Central memory CD8-positive, alpha-beta T cell (primary cell): ENCODE measurements at regions not wholly inside any gene's neighbourhood (a gene's known extent, or its start where the extent isn't known, plus 50 kb on each side); places are given as distances from the start of the nearest gene placed in this dataset.

Experiments
- ATAC-seq: fragments of 150-1000 bp; cut with Tn5 transposase; replicated peaks from 2 replicates; pipeline ENCODE4 v1.10.0; 2022; ENCODE audit warnings: mild to moderate bottlenecking, moderate FRiP score, moderate number of reproducible peaks; ENCODE audit not compliant: poor library complexity, severe bottlenecking; ENCODE audit errors: extremely low read depth
- DNase-seq, 2 donors: peaks; one replicate each; pipeline ENCODE4 v3.0.0; 2021; ENCODE audit warnings: low spot score in 2 of 2
- H3K27ac Mint-ChIP-seq: one replicate; pipeline ENCODE4 v1.8.0; 2022; ENCODE audit warnings: low read depth, mild to moderate bottlenecking, moderate library complexity, mixed read lengths
- H3K27me3 Mint-ChIP-seq: one replicate; pipeline ENCODE4 v1.8.0; 2022; ENCODE audit warnings: mixed read lengths
- H3K36me3 Mint-ChIP-seq: one replicate; pipeline ENCODE4 v1.8.0; 2022; ENCODE audit warnings: mild to moderate bottlenecking, moderate library complexity, mixed read lengths; ENCODE audit not compliant: insufficient read depth
- H3K4me1 Mint-ChIP-seq: one replicate; pipeline ENCODE4 v1.8.0; 2022; ENCODE audit warnings: mixed read lengths
- H3K4me3 Mint-ChIP-seq: one replicate; pipeline ENCODE4 v1.8.0; 2022; ENCODE audit warnings: mild to moderate bottlenecking, moderate library complexity, mixed read lengths
- H3K9me3 Mint-ChIP-seq: one replicate; pipeline ENCODE4 v1.8.0; 2022; ENCODE audit warnings: mixed read lengths

DNA sequence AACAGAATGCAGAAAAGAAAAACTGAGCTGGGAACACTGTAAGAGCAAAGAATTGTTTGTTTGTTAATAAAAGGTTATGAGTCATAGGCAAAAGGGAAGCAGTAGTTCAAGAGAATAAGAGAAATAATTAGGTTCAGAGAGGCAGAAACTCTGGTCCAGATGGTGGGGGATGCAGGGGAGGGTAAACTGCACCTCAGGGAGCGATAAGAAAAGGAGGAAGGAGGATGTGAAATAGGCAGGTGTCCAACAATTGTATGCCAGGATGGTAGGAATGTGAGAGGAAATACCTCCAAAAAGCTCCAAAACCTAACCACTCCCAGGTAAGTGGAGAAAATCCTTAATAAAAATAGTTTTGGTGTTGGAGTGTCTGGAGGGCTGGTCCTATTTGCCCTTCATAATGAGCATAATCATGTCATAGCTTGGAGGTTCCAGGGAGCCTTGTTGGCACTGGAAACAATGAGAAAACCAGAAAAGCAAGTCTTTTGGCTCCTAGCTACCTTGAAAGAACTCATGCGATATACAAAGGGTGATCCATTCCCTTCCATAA, 405.4 kb upstream of the TBL1XR1 start:
- no peaks in the 10 kb centered on the region for H3K27me3 Mint-ChIP-seq
- no peak for ATAC-seq
- H3K4me3 Mint-ChIP-seq: no peak overlapping the region
- H3K4me1 Mint-ChIP-seq: peaks cover 61% of the 10 kb centered on the region
- no peaks in the 10 kb centered on the region for H3K9me3 Mint-ChIP-seq
- peaks cover 2% of the 10 kb centered on the region for H3K36me3 Mint-ChIP-seq
- H3K27ac Mint-ChIP-seq: peak overlapping the region; percentile 10
- DNase-seq: no peak

DNA sequence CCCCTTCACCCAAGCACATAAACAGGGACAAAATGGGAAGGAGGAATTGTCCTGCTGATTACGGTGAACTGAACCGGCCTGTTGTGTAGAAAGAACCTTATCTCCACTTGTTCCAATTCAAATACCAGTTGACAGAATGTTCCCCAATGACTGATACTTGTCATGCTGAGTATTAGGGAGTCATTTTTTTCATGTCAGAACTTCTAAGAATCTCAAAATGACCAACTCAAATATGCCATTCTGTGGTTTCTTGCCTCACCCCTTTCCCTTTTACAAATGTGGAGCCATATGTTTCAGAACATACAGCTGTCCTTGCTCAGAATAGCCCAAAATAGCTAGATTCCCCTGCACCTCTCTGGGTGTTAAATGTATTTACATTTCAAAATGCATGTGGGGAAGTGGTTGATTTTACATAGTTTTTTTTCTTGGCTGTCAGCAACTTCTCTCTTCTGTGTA, 405.9 kb upstream of the TBL1XR1 start:
- ATAC-seq (no peak), DNase-seq (no peak)
- Mint-ChIP-seq H3K4me1 (peaks cover 56% of the 10 kb centered on the region), H3K36me3 (peaks cover under 1% of the 10 kb centered on the region), H3K4me3 (no peak overlapping the region), H3K27ac (no peak overlapping the region), H3K9me3 (no peaks in the 10 kb centered on the region), H3K27me3 (no peaks in the 10 kb centered on the region)

DNA sequence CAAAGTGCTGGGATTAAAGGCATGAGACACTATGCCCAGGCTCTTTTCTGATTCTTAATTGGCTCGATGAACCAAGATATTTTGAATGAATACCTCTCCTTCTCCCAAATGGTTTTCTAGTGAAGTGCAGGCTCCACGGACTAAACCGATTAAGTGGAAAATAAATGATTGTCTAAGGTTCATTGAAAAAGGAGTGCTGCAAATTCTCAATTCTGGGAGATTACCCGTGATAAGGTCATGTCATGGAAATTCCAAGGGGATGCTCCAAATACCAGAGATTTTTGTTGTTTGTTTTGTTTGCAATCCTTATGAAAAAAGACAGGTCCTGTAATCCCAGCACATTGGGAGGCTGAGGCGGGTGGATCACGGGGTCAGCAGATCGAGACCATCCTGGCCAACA, 406.9 kb upstream of the TBL1XR1 start:
- Mint-ChIP-seq H3K4me3 (no peak overlapping the region), H3K27ac (no peak overlapping the region), H3K9me3 (no peaks in the 10 kb centered on the region), H3K4me1 (peaks cover 46% of the 10 kb centered on the region), H3K36me3 (no peaks in the 10 kb centered on the region), H3K27me3 (no peaks in the 10 kb centered on the region)
- DNase-seq (no peak), ATAC-seq (no peak)

DNA sequence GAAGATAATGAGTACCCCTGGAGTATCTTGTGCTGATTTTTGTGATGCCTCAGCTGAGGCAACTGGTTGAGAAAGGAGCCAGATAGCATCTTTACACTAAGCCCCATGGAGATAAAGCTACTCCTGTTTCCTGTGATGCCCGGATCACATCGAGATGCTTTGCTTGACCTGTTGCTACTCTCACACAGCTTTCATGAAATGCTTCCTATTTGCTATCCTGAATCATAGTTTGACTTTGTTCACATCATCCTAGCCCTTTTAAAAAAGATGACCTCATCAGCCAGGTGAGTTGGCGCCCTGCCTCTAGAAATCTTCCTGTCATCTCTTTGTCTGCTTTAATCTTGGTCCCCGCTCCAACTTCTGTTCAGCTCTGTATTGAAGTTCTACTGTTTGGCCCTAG, 409.6 kb upstream of the TBL1XR1 start:
- no peak overlapping the region for H3K27ac Mint-ChIP-seq
- no peak overlapping the region for H3K4me3 Mint-ChIP-seq
- ATAC-seq (no peak), DNase-seq (no peak)
- no peaks in the 10 kb centered on the region for H3K27me3 Mint-ChIP-seq
- peaks cover 23% of the 10 kb centered on the region for H3K4me1 Mint-ChIP-seq
- H3K9me3 Mint-ChIP-seq: no peaks in the 10 kb centered on the region
- no peaks in the 10 kb centered on the region for H3K36me3 Mint-ChIP-seq

DNA sequence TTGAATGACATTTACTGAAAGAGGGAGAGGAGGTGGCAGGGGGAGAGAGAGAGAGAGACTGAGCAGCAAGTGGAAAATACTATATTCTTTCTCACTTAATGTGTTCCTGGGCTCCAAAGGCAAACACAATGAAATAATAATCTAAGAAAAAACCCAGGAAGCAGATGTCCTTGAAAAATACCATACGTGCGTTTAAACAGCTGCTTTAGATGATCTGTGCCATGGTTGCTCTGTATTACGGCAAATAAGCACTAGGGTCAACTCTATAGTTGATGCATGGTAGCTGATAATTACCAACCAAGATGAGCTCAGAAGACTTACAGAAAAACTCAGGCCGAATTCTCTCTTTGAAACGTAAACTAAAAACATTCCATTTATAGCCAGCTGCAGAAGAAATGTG, 410.3 kb upstream of the TBL1XR1 start:
- Mint-ChIP-seq H3K27ac (no peak overlapping the region), H3K36me3 (no peaks in the 10 kb centered on the region), H3K4me1 (peaks cover 16% of the 10 kb centered on the region), H3K4me3 (no peak overlapping the region), H3K27me3 (no peaks in the 10 kb centered on the region), H3K9me3 (no peaks in the 10 kb centered on the region)
- DNase-seq (no peak), ATAC-seq (no peak)

DNA sequence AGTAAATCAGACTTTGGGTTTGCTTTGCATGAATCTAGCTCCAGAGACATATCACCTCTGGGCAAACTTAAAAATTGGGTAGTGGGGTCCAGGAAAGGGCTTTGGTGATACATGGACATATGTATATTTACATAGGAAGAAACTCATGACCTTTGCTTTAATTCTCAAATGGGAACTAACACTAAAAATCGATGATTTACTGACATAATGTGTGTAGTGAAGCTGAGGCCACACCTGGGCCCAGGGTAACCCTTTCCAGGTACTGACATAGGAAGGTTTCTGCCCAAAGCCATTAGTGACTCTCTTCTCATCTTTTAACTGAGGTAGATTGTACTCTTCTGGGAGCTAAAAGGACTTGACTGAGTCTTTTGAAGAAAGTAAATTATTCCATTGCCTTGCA, 411.2 kb upstream of the TBL1XR1 start:
- H3K27ac Mint-ChIP-seq: no peak overlapping the region
- ATAC-seq (no peak), DNase-seq (no peak)
- no peak overlapping the region for H3K4me3 Mint-ChIP-seq
- H3K36me3 Mint-ChIP-seq: no peaks in the 10 kb centered on the region
- no peaks in the 10 kb centered on the region for H3K27me3 Mint-ChIP-seq
- peaks cover 9% of the 10 kb centered on the region for H3K4me1 Mint-ChIP-seq
- no peaks in the 10 kb centered on the region for H3K9me3 Mint-ChIP-seq

DNA sequence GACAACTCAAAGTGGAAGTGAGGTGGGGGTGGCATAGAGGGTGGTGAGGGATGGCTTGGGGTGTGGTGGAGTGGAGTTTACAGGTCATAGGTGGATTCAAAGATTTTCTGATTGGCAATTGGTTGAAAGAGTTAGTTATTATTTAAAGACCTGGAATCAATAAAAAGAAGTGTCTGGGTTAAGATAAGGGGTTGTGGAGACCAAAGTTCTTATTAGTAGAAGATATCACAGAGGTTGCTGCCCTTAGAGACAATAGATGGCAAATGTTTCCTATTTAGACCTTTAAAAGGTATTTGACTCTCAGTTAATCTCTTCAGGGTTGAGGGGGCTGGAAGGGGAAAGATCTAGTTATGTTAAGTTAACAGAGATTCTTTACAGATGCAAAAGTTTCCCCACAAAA, 412.3 kb upstream of the TBL1XR1 start:
- ATAC-seq (no peak), DNase-seq (no peak)
- Mint-ChIP-seq H3K4me1 (peaks cover 6% of the 10 kb centered on the region), H3K27me3 (no peaks in the 10 kb centered on the region), H3K27ac (no peak overlapping the region), H3K36me3 (no peaks in the 10 kb centered on the region), H3K4me3 (no peak overlapping the region), H3K9me3 (no peaks in the 10 kb centered on the region)

DNA sequence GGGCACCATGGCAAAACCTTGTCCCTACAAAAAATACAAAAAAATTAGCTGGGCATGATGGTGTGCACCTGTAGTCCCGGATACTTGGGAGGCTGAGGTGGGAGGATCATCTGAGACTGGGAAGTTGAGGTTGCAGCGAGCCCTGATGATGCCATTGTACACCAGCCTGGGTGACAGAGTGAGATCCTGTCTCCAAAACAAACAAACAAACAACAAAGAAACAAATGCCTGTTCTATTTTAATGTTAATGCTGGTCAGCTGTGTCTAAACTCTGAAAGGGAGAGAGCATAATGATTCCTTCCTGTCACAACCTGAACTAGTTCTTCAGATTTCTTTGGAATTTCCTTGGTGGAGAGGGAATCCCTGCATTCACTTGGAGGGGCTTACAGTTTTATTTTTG, 413.0 kb upstream of the TBL1XR1 start:
- H3K27ac Mint-ChIP-seq: no peak overlapping the region
- H3K9me3 Mint-ChIP-seq: no peaks in the 10 kb centered on the region

DNA sequence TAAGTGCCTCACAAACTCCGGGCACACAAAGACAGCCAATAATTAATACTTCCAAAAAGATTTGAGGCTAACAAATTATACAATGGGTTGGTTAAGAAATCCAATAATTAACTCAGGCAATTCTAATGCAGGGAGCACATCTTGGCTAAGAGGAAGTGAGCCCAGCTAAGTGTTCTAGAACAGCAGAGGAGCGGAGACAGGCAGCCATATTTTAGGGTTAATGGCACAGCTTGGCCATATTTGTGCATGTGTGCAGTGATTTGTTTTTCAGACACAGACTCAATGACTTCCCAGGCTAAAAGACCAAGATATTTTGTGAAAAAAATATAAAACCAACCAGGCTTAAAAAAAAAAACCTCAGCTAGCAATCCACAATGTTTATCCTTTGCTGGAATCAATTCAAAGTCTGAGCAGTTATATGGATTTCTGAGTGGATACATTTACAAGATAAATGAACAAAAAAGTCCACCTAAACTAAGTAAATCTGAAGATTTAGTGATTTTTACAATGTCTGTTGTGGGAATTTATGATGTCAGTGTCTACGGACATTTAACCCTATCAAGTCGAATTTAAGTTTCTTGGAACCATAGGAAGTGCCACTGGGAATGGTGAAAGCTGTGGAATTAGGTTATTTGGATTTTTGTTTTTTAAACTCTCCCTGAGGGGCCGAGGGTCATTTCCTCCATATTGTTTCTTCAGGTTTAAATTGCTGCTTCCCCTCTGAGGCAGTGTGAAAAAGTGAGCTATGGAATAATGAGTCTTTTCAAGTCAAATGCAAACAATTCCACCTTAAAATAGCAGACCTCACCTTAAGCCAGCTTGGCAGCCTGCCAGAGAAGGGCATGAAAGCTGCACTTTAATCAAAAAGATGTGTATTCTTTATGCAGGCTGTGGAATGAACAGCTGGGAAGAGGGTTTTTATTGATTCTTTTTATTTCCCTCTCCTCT, 413.7 kb upstream of the TBL1XR1 start:
- Mint-ChIP-seq H3K27ac (no peak overlapping the region), H3K27me3 (no peaks in the 10 kb centered on the region), H3K36me3 (no peaks in the 10 kb centered on the region), H3K4me1 (peaks cover 6% of the 10 kb centered on the region), H3K4me3 (no peak overlapping the region), H3K9me3 (no peaks in the 10 kb centered on the region)
- ATAC-seq (no peak), DNase-seq (no peak)

More for the DNA sequence above, 413.0 kb upstream of the TBL1XR1 start:
- Mint-ChIP-seq H3K36me3 (no peaks in the 10 kb centered on the region), H3K4me3 (no peak overlapping the region), H3K4me1 (peaks cover 6% of the 10 kb centered on the region), H3K27me3 (no peaks in the 10 kb centered on the region)
- ATAC-seq (no peak), DNase-seq (no peak)

DNA sequence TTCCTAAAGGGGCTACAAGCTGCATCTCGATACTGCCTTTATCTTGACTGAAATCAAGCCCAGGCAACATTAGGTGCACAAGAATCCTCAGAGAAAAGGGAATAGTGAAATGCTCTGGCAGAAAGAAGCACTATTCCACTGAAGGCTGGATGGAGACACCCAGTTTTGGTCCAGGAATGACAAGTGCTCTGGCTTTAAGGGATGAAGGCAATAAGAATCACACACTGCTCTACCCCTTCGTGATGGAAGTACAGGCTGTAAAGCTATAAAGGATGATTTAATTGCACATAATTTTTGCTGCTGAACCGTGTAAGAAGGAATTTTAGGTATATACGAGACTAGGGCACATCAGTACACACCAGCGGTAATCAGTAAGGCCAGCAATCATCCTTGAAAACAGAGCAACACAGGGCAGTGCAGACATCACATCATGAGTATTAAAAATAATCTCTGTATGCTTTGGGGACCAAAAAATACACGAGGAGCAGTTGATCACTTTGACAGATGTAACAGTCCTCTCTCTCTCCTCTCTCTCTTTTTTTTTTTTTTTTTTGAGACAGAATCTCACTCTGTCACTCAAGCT, 414.6 kb upstream of the TBL1XR1 start:
- peaks cover 5% of the 10 kb centered on the region for H3K4me1 Mint-ChIP-seq
- DNase-seq (no peak), ATAC-seq (no peak)
- H3K36me3 Mint-ChIP-seq: no peaks in the 10 kb centered on the region
- H3K27ac Mint-ChIP-seq: no peak overlapping the region
- H3K9me3 Mint-ChIP-seq: no peaks in the 10 kb centered on the region
- H3K27me3 Mint-ChIP-seq: no peaks in the 10 kb centered on the region
- no peak overlapping the region for H3K4me3 Mint-ChIP-seq

DNA sequence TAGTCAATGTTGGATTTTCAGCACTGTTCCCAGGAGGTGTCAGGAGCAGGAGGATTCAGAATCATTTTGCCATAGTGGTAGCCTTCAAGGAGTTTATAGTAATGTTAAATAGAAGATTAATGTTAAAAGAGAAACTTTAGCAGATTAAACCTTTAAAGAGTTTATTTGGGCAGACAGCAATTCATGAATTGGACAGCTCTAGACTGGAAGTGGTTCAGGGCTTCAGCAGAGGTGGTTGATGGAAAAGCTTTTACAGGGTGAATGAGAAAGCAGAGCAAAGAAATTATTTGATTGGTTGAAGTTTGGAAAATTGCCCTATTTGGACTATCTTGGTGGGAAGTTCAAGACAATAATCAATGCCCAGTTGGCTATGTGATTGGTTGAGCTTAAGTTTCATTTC, 416.6 kb upstream of the TBL1XR1 start:
- no peak overlapping the region for H3K27ac Mint-ChIP-seq
- no peaks in the 10 kb centered on the region for H3K36me3 Mint-ChIP-seq
- H3K4me3 Mint-ChIP-seq: no peak overlapping the region
- H3K27me3 Mint-ChIP-seq: no peaks in the 10 kb centered on the region
- no peaks in the 10 kb centered on the region for H3K9me3 Mint-ChIP-seq
- DNase-seq (no peak), ATAC-seq (no peak)
- no peaks in the 10 kb centered on the region for H3K4me1 Mint-ChIP-seq

DNA sequence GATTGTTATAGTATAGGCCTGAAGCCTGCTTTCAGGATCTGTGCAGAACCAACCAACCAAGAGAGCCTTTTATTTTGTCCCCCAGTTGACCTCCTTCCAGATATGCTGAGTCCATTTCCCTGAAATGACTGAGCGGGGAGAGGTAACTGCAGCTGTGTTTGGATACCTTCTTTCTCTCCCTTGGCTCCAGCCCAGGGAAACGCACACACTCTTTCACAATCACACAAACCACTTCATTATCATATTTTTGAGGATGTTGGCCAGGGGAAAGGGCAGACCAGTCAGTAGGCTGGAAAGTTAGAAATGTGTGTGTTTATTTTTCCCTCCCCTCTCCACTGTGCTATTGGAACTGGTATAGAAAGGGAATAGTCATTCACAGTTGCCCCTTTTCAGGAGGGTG, 417.7 kb upstream of the TBL1XR1 start:
- no peaks in the 10 kb centered on the region for H3K4me1 Mint-ChIP-seq
- no peak overlapping the region for H3K4me3 Mint-ChIP-seq
- ATAC-seq (no peak), DNase-seq (no peak)
- H3K27me3 Mint-ChIP-seq: no peaks in the 10 kb centered on the region
- H3K9me3 Mint-ChIP-seq: no peaks in the 10 kb centered on the region
- no peaks in the 10 kb centered on the region for H3K36me3 Mint-ChIP-seq
- H3K27ac Mint-ChIP-seq: no peak overlapping the region
